ENCODE measurements at regions not wholly inside any gene's neighbourhood (a gene's known extent, or its start where the extent isn't known, plus 50 kb on each side); places are given as distances from the start of the nearest gene placed in this dataset.

GRCh38 chr1:177346790-177347359 lies 176.1 kb downstream of the BRINP2 start:
- no peak for DNase-seq

GRCh38 chr1:177343445-177343844 lies 172.7 kb downstream of the BRINP2 start:
- no peak for DNase-seq

GRCh38 chr1:177341773-177342172 lies 171.0 kb downstream of the BRINP2 start:
- DNase-seq = no peak

- no peak for DNase-seq
Measured at GRCh38 chr1:177340601-177341067, 169.9 kb downstream of the BRINP2 start.

GRCh38 chr1:177338376-177338775 lies 167.6 kb downstream of the BRINP2 start:
- DNase-seq = no peak

- no peak for DNase-seq
Measured at GRCh38 chr1:177334903-177335302, 164.1 kb downstream of the BRINP2 start.

GRCh38 chr1:177333936-177334595 lies 163.3 kb downstream of the BRINP2 start:
- DNase-seq = no peak

All from amygdala (tissue), 56 donors.